GM18870 (cell line): ENCODE measurements at regions not wholly inside any gene's neighbourhood (a gene's known extent, or its start where the extent isn't known, plus 50 kb on each side); places are given as distances from the start of the nearest gene placed in this dataset.
"Not testable (repeated sequence)": the region's sequence is repeated elsewhere in the genome, so short reads cannot be mapped to it uniquely, and the experiment has no call there.

ENCODE experiments used
- ATAC-seq: cut with Tn5 transposase; IDR thresholded peaks from one replicate; pipeline ENCODE4 v1.9.1; 2021; ENCODE audit warnings: moderate library complexity; ENCODE audit not compliant: unreplicated experiment

- ATAC-seq, result no peak
Observed at GRCh38 chr6:125423047-125423446, 121.3 kb upstream of the HDDC2 start.

GRCh38 chr6:125431971-125432370 is 130.2 kb upstream of the HDDC2 start:
- ATAC-seq, result no peak

- peak; percentile 72 for ATAC-seq
Observed at GRCh38 chr6:125432963-125433362, 131.2 kb upstream of the HDDC2 start.

GRCh38 chr6:125434760-125435159 is 133.0 kb upstream of the HDDC2 start:
- no peak for ATAC-seq

- ATAC-seq, result no peak
Observed at GRCh38 chr6:125439512-125439911, 137.7 kb upstream of the HDDC2 start.

GRCh38 chr6:125444006-125444923 is 142.5 kb upstream of the HDDC2 start:
- no peak for ATAC-seq

- ATAC-seq, result no peak
Observed at GRCh38 chr6:125445054-125445453, 143.3 kb upstream of the HDDC2 start.

GRCh38 chr6:125446011-125446410 is 144.2 kb upstream of the HDDC2 start:
- no peak for ATAC-seq

GRCh38 chr6:125451750-125452149 is 150.0 kb upstream of the HDDC2 start:
- ATAC-seq, result no peak

GRCh38 chr6:125453516-125453915 is 151.7 kb upstream of the HDDC2 start:
- no peak for ATAC-seq

- no peak for ATAC-seq
Observed at GRCh38 chr6:125454351-125454750, 152.6 kb upstream of the HDDC2 start.

GRCh38 chr6:125458493-125458892 is 156.7 kb upstream of the HDDC2 start:
- not testable (repeated sequence) for ATAC-seq

GRCh38 chr6:125465332-125465731 is 163.6 kb upstream of the HDDC2 start:
- not testable (repeated sequence) for ATAC-seq

- ATAC-seq, result no peak
Observed at GRCh38 chr6:125469915-125470314, 168.1 kb upstream of the HDDC2 start.

GRCh38 chr6:125471667-125472066 is 169.9 kb upstream of the HDDC2 start:
- ATAC-seq, result no peak

- ATAC-seq, result no peak
Observed at GRCh38 chr6:125474061-125474460, 172.3 kb upstream of the HDDC2 start.

- ATAC-seq, result no peak
Observed at GRCh38 chr6:125477156-125477555, 175.4 kb upstream of the HDDC2 start.

- ATAC-seq, result no peak
Observed at GRCh38 chr6:125477844-125478243, 176.1 kb upstream of the HDDC2 start.

GRCh38 chr6:125480146-125480545 is 178.4 kb upstream of the HDDC2 start:
- no peak for ATAC-seq

- ATAC-seq, result no peak
Observed at GRCh38 chr6:125480571-125480970, 178.8 kb upstream of the HDDC2 start.

- no peak for ATAC-seq
Observed at GRCh38 chr6:125481056-125481455, 179.3 kb upstream of the HDDC2 start.

GRCh38 chr6:125485757-125486156 is 184.0 kb upstream of the HDDC2 start:
- no peak for ATAC-seq

GRCh38 chr6:125486881-125487280 is 185.1 kb upstream of the HDDC2 start:
- ATAC-seq, result no peak
